ENCODE measurements at regions not wholly inside any gene's neighbourhood (a gene's known extent, or its start where the extent isn't known, plus 50 kb on each side); places are given as distances from the start of the nearest gene placed in this dataset.

DNA sequence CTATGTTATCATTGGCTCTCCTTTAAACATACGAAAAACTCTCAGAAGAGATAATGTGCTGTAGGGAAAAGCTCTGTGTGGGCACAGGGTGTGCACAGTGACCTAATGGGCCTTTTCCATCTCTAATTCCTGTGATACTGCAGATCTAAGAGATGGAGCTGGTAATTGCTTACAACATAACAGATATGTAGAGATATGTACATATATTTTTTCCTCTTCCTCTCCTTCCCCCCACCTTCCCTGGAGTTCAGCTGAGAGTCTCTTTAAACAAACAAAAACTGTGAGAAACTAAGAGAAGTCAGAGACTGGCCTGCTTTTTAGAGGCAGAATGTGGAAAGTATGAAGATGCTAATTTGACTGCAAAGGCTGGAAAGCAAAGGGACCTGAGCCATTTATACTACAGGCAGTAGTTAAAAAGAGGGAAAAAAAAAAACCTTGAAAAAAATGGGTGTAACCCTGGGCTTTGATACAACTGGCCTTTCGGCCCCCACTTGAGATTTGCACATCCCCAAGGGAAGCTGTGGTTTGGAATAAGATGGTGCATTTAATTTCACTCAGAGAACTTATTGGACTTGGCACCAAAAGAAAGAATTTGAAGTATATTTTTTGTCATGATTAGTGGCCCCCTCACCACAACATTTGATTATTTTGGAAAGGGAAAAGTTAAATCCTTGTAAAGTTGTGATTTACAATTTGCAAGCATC, 502.2 kb upstream of the ZEB2 start:
- H3K4me3 Mint-ChIP-seq = no peak overlapping the region
- H3K9me3 Mint-ChIP-seq = no peaks in the 10 kb centered on the region
- CTCF ChIA-PET = no interaction called here
- POLR2A ChIA-PET = no interaction called here
- peaks cover 21% of the 10 kb centered on the region for H3K4me1 Mint-ChIP-seq
- H3K36me3 Mint-ChIP-seq (ENCODE audit: low read depth) = no peaks in the 10 kb centered on the region
- TF ChIP-seq CTCF (IDR thresholded peaks at IDR 0.05) = no peak
- DNase-seq (no peak), ATAC-seq (ENCODE audit: low read depth) (no peak)
- H3K27ac Mint-ChIP-seq = no peak overlapping the region
- intact Hi-C loops (cut with micrococcal nuclease) = no loop called here
- no peaks in the 10 kb centered on the region for H3K27me3 Mint-ChIP-seq

GRCh38 chr2:145020694-145021093, 500.8 kb upstream of the ZEB2 start:
- no peaks in the 10 kb centered on the region for H3K27me3 Mint-ChIP-seq
- no peak for TF ChIP-seq CTCF (IDR thresholded peaks at IDR 0.05)
- ChIA-PET POLR2A (no interaction called here), CTCF (no interaction called here)
- H3K4me3 Mint-ChIP-seq = no peak overlapping the region
- H3K36me3 Mint-ChIP-seq (ENCODE audit: low read depth) = no peaks in the 10 kb centered on the region
- ATAC-seq (ENCODE audit: low read depth) (no peak), DNase-seq (no peak)
- H3K27ac Mint-ChIP-seq = no peak overlapping the region
- intact Hi-C loops (cut with micrococcal nuclease) = no loop called here
- H3K4me1 Mint-ChIP-seq = peaks cover 21% of the 10 kb centered on the region
- no peaks in the 10 kb centered on the region for H3K9me3 Mint-ChIP-seq

- Mint-ChIP-seq H3K27ac (no peak overlapping the region), H3K9me3 (no peaks in the 10 kb centered on the region), H3K27me3 (no peaks in the 10 kb centered on the region), H3K4me3 (no peak overlapping the region), H3K4me1 (peaks cover 21% of the 10 kb centered on the region), H3K36me3 (ENCODE audit: low read depth) (no peaks in the 10 kb centered on the region)
- CTCF ChIA-PET = no interaction called here
- POLR2A ChIA-PET = no interaction called here
- intact Hi-C loops (cut with micrococcal nuclease) = no loop called here
- DNase-seq (no peak), ATAC-seq (ENCODE audit: low read depth) (no peak)
- TF ChIP-seq CTCF (IDR thresholded peaks at IDR 0.05) = no peak
Observed at GRCh38 chr2:145020139-145020538, 500.2 kb upstream of the ZEB2 start.

GRCh38 chr2:145018502-145018901, 498.6 kb upstream of the ZEB2 start:
- H3K4me1 Mint-ChIP-seq = peaks cover 19% of the 10 kb centered on the region
- intact Hi-C loops (cut with micrococcal nuclease) = no loop called here
- CTCF ChIA-PET = no interaction called here
- DNase-seq = no peak
- ATAC-seq (ENCODE audit: low read depth) = no peak
- no peaks in the 10 kb centered on the region for H3K27me3 Mint-ChIP-seq
- H3K27ac Mint-ChIP-seq = no peak overlapping the region
- H3K4me3 Mint-ChIP-seq = no peak overlapping the region
- H3K36me3 Mint-ChIP-seq (ENCODE audit: low read depth) = no peaks in the 10 kb centered on the region
- H3K9me3 Mint-ChIP-seq = no peaks in the 10 kb centered on the region
- no peak for TF ChIP-seq CTCF (IDR thresholded peaks at IDR 0.05)
- POLR2A ChIA-PET = no interaction called here

DNA sequence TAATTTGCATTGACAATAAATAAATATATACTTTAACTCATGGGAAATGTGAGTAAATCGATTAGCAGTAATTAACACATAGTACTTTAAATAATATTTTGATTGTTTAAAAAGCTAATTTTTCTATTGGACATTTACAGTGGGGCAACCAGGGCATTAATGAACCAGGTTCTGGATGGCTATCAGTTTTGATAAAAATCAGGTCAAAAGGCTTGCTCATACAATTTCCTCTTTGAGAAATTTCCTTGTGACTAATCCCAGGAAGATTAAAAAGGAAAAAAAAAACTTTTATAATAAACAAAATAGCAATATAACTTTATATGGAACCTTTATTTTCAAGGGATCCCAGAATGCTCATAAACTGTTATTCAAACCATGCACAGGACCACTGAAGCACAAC, 497.2 kb upstream of the ZEB2 start:
- ChIA-PET CTCF (no interaction called here), POLR2A (no interaction called here)
- no peaks in the 10 kb centered on the region for H3K36me3 Mint-ChIP-seq (ENCODE audit: low read depth)
- no peaks in the 10 kb centered on the region for H3K27me3 Mint-ChIP-seq
- no peak overlapping the region for H3K27ac Mint-ChIP-seq
- intact Hi-C loops (cut with micrococcal nuclease) = no loop called here
- TF ChIP-seq CTCF (IDR thresholded peaks at IDR 0.05) = no peak
- peaks cover 5% of the 10 kb centered on the region for H3K4me1 Mint-ChIP-seq
- ATAC-seq (ENCODE audit: low read depth) (no peak), DNase-seq (no peak)
- no peaks in the 10 kb centered on the region for H3K9me3 Mint-ChIP-seq
- no peak overlapping the region for H3K4me3 Mint-ChIP-seq
